HEK293 (cell line): ENCODE measurements at regions not wholly inside any gene's neighbourhood (a gene's known extent, or its start where the extent isn't known, plus 50 kb on each side); places are given as distances from the start of the nearest gene placed in this dataset.

Source experiments
- CTCF ChIA-PET: fragments of 350-600 bp; formaldehyde crosslinking; extraction: SDS; loops from one replicate; lab custom pipeline; 2021; ENCODE audit warnings: antibody characterized with exemption; lab: Yijun Ruan, JAX
- POLR2A ChIA-PET: fragments of 300-600 bp; formaldehyde crosslinking; extraction: SDS; loops from one replicate; lab custom pipeline; 2020; ENCODE audit warnings: antibody characterized with exemption, inconsistent platforms; lab: Yijun Ruan, JAX
- H3K27ac ChIP-seq: fragments of 200-500 bp; sonication (Bioruptor generic); 2 replicates; pipeline ENCODE4 v1.5.1; 2014; ENCODE audit warnings: low read depth, low read length, control low read depth, inconsistent platforms; ENCODE audit errors: extremely low read depth
- H3K36me3 ChIP-seq, 2 experiments: fragments of 200-500 bp in 1 of 2; sonication (Bioruptor generic) in 1 of 2; 1 replicate in 1 of 2; 2 replicates in 1 of 2; pipeline ENCODE4 v1.5.1; 2014 to 2017; ENCODE audit warnings: inconsistent platforms in 2 of 2, low read length in 2 of 2; ENCODE audit not compliant: control insufficient read depth in 2 of 2, insufficient read depth in 1 of 2
- H3K4me1 ChIP-seq: fragments of 200-500 bp; sonication (Bioruptor generic); 2 replicates; pipeline ENCODE4 v1.5.1; 2014; ENCODE audit warnings: mild to moderate bottlenecking, low read length, inconsistent platforms; ENCODE audit not compliant: control insufficient read depth, insufficient read depth
- H3K4me3 ChIP-seq: 2 replicates; pipeline ENCODE4 v1.5.1; 2011; ENCODE audit warnings: low read depth, mild to moderate bottlenecking, control low read depth, low read length, moderate library complexity
- H3K9me3 ChIP-seq: fragments of 200-500 bp; sonication (Bioruptor generic); 2 replicates; pipeline ENCODE4 v1.5.1; 2014; ENCODE audit warnings: low read depth, low read length, inconsistent platforms; ENCODE audit not compliant: control insufficient read depth, insufficient read depth
- SCRT1 ChIP-seq: fragments of 450-650 bp; formaldehyde crosslinking; IDR thresholded peaks from 2 replicates; pipeline ENCODE4 v1.5.1; 2016; ENCODE audit warnings: missing biosample characterization, missing genetic modification characterization, borderline replicate concordance
- YY2 ChIP-seq: fragments of 450-650 bp; formaldehyde crosslinking; IDR thresholded peaks from 2 replicates; pipeline ENCODE4 v1.5.1; 2016; ENCODE audit warnings: missing biosample characterization, missing genetic modification characterization
- ZBTB10 ChIP-seq: fragments of 450-650 bp; formaldehyde crosslinking; IDR thresholded peaks from 2 replicates; pipeline ENCODE4 v1.5.1; 2016; ENCODE audit warnings: missing biosample characterization, missing genetic modification characterization
- ZBTB11 ChIP-seq: fragments of 450-650 bp; formaldehyde crosslinking; conservative IDR thresholded peaks from 2 replicates; pipeline ENCODE4 v1.5.1; 2016; ENCODE audit warnings: low read depth, missing biosample characterization, missing genetic modification characterization
- ZFHX2 ChIP-seq: fragments of 450-650 bp; formaldehyde crosslinking; conservative IDR thresholded peaks from 2 replicates; pipeline ENCODE4 v1.5.1; 2016; ENCODE audit warnings: missing biosample characterization, missing genetic modification characterization
- ZFP3 ChIP-seq: fragments of 450-650 bp; formaldehyde crosslinking; IDR thresholded peaks from 2 replicates; pipeline ENCODE4 v1.5.1; 2016; ENCODE audit warnings: low read depth, missing biosample characterization, missing genetic modification characterization
- ZFP69B ChIP-seq: fragments of 450-650 bp; formaldehyde crosslinking; IDR thresholded peaks from 2 replicates; pipeline ENCODE4 v1.5.1; 2016; ENCODE audit warnings: missing biosample characterization, missing genetic modification characterization
- ZNF223 ChIP-seq: fragments of 450-650 bp; formaldehyde crosslinking; IDR thresholded peaks from 2 replicates; pipeline ENCODE4 v1.5.1; 2016; ENCODE audit warnings: missing biosample characterization, missing genetic modification characterization
- ZNF248 ChIP-seq: fragments of 450-650 bp; formaldehyde crosslinking; IDR thresholded peaks from 2 replicates; pipeline ENCODE4 v1.5.1; 2017; ENCODE audit warnings: missing biosample characterization, missing genetic modification characterization
- ZNF280D ChIP-seq: fragments of 450-650 bp; formaldehyde crosslinking; IDR thresholded peaks from 2 replicates; pipeline ENCODE4 v1.5.1; 2016; ENCODE audit warnings: missing biosample characterization, missing genetic modification characterization
- ZNF398 ChIP-seq: fragments of 450-650 bp; formaldehyde crosslinking; IDR thresholded peaks from 2 replicates; pipeline ENCODE4 v1.5.1; 2017; ENCODE audit warnings: missing biosample characterization, missing genetic modification characterization
- ZNF510 ChIP-seq: fragments of 450-650 bp; formaldehyde crosslinking; IDR thresholded peaks from 2 replicates; pipeline ENCODE4 v1.5.1; 2018; ENCODE audit warnings: mild to moderate bottlenecking, missing genetic modification characterization, missing biosample characterization; ENCODE audit not compliant: insufficient replicate concordance
- ZNF544 ChIP-seq: fragments of 450-650 bp; formaldehyde crosslinking; IDR thresholded peaks from 2 replicates; pipeline ENCODE4 v1.5.0; 2017; ENCODE audit warnings: missing biosample characterization, missing genetic modification characterization
- ZNF621 ChIP-seq: fragments of 450-650 bp; formaldehyde crosslinking; IDR thresholded peaks from 2 replicates; pipeline ENCODE4 v1.5.1; 2017; ENCODE audit warnings: missing biosample characterization, missing genetic modification characterization
- ZNF626 ChIP-seq: fragments of 450-650 bp; sonication (Bioruptor Pico); formaldehyde crosslinking; IDR thresholded peaks from 2 replicates; pipeline ENCODE4 v1.5.1; 2018; ENCODE audit warnings: missing biosample characterization, missing genetic modification characterization, inconsistent platforms
- ZSCAN18 ChIP-seq: fragments of 450-650 bp; formaldehyde crosslinking; IDR thresholded peaks from 2 replicates; pipeline ENCODE4 v1.5.1; 2016; ENCODE audit warnings: missing biosample characterization, missing genetic modification characterization

- H3K27ac ChIP-seq = no peak overlapping the region
- POLR2A ChIA-PET = no interaction called here
These were observed 186.2 kb upstream of the PMEPA1 start for GRCh38 chr20:57896017-57896416.

More at GRCh38 chr20:57896017-57896416, 186.2 kb upstream of the PMEPA1 start:
- H3K36me3 ChIP-seq = no peaks in the 10 kb centered on the region
- H3K4me3 ChIP-seq = no peak overlapping the region
- no peaks in the 10 kb centered on the region for H3K4me1 ChIP-seq
- no peaks in the 10 kb centered on the region for H3K9me3 ChIP-seq
- TF ChIP-seq ZSCAN18 (tag by site-specific recombination) (no peak), ZBTB11 (tag by site-specific recombination) (no peak), ZBTB10 (tag by site-specific recombination) (no peak), ZNF223 (no peak), ZNF626 (no peak), ZNF510 (tag by site-specific recombination) (no peak), YY2 (tag by site-specific recombination) (no peak), SCRT1 (tag by site-specific recombination) (no peak), ZFHX2 (no peak), ZNF248 (tag by site-specific recombination) (no peak), ZNF280D (tag by site-specific recombination) (no peak), ZFP69B (tag by site-specific recombination) (no peak), ZNF621 (tag by site-specific recombination) (no peak), ZNF398 (tag by site-specific recombination) (no peak), ZFP3 (no peak), ZNF544 (tag by site-specific recombination) (no peak)
- CTCF ChIA-PET = interaction anchor here (0.7 kb wide), 1 partner anchor 122 kb away, joined by 3 read pairs; no protein-coding TSS in a partner anchor
